Mesothelial cell of epicardium (in vitro differentiated cells): ENCODE measurements at regions not wholly inside any gene's neighbourhood (a gene's known extent, or its start where the extent isn't known, plus 50 kb on each side); places are given as distances from the start of the nearest gene placed in this dataset.

Experiments used
- DNase-seq, 2 experiments: peaks; one replicate each; pipeline ENCODE4 v3.0.0; 2021; ENCODE audit warnings: low spot score in 2 of 2; ENCODE audit not compliant: unreplicated experiment in 2 of 2
- H3K27ac Mint-ChIP-seq: 2 replicates; pipeline ENCODE4 v1.8.0; 2021; ENCODE audit warnings: mixed read lengths
- H3K27me3 Mint-ChIP-seq: 2 replicates; pipeline ENCODE4 v1.8.0; 2021; ENCODE audit warnings: low read depth, mixed read lengths
- H3K36me3 Mint-ChIP-seq: 2 replicates; pipeline ENCODE4 v1.8.0; 2021; ENCODE audit warnings: mixed read lengths
- H3K4me1 Mint-ChIP-seq: 2 replicates; pipeline ENCODE4 v1.8.0; 2021; ENCODE audit warnings: mixed read lengths
- H3K4me3 Mint-ChIP-seq: 2 replicates; pipeline ENCODE4 v1.8.0; 2021; ENCODE audit warnings: mild to moderate bottlenecking, moderate library complexity, mixed read lengths
- H3K9me3 Mint-ChIP-seq: 2 replicates; pipeline ENCODE4 v1.8.0; 2021; ENCODE audit warnings: mixed read lengths
- TF ChIP-seq, protein P1 (sequence below): fragments of 200-600 bp; sonication (generic); IDR thresholded peaks from one replicate; pipeline ENCODE4 v1.5.0; 2021; ENCODE audit warnings: antibody characterized with exemption; ENCODE audit not compliant: unreplicated experiment

DNA sequence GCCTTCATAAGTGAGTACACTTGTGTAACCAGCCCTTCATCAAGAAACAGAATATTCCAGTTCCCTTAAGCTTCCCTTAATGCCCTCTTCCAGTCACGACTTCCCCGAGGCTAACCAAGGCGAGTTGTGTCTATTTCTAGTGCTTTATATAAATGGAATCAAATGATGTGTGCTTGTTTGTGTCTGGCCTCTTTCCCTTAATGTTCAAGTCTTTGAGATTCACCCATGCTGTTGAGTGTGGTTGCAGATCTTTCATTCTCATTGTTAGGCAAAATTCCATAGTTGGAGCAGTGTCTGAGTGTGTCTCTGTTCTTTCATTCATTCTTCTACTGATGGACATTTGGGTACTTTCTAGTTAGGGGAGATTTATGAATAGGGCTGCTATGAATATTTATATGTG lies 135.0 kb downstream of the CEBPB start:
- Mint-ChIP-seq H3K4me3 (no peak overlapping the region), H3K4me1 (peaks cover 37% of the 10 kb centered on the region), H3K9me3 (peaks cover 4% of the 10 kb centered on the region), H3K27me3 (no peaks in the 10 kb centered on the region), H3K36me3 (no peaks in the 10 kb centered on the region), H3K27ac (no peak overlapping the region)
- TF ChIP-seq, protein P1, sequence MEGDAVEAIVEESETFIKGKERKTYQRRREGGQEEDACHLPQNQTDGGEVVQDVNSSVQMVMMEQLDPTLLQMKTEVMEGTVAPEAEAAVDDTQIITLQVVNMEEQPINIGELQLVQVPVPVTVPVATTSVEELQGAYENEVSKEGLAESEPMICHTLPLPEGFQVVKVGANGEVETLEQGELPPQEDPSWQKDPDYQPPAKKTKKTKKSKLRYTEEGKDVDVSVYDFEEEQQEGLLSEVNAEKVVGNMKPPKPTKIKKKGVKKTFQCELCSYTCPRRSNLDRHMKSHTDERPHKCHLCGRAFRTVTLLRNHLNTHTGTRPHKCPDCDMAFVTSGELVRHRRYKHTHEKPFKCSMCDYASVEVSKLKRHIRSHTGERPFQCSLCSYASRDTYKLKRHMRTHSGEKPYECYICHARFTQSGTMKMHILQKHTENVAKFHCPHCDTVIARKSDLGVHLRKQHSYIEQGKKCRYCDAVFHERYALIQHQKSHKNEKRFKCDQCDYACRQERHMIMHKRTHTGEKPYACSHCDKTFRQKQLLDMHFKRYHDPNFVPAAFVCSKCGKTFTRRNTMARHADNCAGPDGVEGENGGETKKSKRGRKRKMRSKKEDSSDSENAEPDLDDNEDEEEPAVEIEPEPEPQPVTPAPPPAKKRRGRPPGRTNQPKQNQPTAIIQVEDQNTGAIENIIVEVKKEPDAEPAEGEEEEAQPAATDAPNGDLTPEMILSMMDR: no peak
- no peak for DNase-seq

DNA sequence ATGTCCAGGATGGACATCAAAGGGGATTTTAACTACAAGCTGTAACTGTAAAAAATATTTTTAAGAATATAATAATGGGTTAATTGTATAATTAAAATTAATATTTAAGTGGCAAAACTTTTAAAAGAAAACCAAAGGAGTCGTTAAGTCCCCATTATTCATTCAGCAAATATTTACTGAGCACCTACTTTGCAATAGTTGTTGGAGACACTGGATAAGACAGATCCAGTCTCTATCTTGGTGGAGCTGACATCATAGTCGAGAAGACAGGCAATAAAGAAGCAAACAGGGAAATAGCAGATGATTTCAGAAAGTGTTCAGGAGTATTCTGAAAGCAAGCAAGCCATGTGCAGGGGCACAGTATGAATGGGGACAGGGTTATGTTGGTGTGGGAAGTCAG lies 137.0 kb downstream of the CEBPB start:
- no peak for DNase-seq
- Mint-ChIP-seq H3K9me3 (peaks cover 4% of the 10 kb centered on the region), H3K27me3 (no peaks in the 10 kb centered on the region), H3K36me3 (no peaks in the 10 kb centered on the region), H3K4me3 (no peak overlapping the region), H3K27ac (no peak overlapping the region), H3K4me1 (peaks cover 34% of the 10 kb centered on the region)
- TF ChIP-seq, protein P1: no peak

DNA sequence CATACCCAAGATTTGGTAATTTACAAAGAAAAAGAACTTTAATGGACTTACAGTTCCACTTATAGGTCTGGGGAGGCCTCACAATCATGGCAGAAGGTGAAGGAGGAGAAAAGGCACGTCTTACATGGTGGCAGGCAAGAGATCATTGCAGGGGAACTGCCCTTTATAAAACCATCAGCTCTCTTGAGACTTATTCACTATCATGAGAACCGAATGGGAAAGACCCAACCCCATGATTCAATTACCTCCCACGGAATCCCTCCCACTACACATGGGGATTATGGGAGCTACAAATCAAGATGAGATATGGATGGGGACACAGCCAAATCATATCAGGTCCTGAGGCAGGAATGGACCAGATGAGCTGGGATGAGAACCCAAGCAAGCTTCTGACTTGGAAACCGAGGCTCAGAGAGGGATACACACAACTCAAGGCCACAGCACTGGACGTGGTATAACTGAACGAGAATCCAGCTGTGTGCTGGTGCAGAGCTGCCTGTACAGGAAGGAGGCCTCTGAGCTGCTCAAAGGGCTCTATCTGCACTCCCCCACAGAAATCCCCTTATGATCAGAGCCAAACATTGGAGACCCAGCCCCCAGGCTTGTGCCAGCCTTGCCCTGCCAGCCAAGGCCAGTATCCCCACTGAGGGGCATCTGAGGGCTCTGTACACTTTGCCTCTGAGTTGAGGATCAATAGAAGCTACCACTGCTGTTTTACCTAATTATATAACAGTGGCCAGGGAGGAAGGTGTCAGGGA lies 137.8 kb downstream of the CEBPB start:
- peaks cover 38% of the 10 kb centered on the region for H3K4me1 Mint-ChIP-seq
- no peak overlapping the region for H3K4me3 Mint-ChIP-seq
- TF ChIP-seq, protein P1: no peak
- DNase-seq: no peak
- H3K9me3 Mint-ChIP-seq: peaks cover 4% of the 10 kb centered on the region
- H3K27me3 Mint-ChIP-seq: no peaks in the 10 kb centered on the region
- H3K27ac Mint-ChIP-seq: no peak overlapping the region
- no peaks in the 10 kb centered on the region for H3K36me3 Mint-ChIP-seq

DNA sequence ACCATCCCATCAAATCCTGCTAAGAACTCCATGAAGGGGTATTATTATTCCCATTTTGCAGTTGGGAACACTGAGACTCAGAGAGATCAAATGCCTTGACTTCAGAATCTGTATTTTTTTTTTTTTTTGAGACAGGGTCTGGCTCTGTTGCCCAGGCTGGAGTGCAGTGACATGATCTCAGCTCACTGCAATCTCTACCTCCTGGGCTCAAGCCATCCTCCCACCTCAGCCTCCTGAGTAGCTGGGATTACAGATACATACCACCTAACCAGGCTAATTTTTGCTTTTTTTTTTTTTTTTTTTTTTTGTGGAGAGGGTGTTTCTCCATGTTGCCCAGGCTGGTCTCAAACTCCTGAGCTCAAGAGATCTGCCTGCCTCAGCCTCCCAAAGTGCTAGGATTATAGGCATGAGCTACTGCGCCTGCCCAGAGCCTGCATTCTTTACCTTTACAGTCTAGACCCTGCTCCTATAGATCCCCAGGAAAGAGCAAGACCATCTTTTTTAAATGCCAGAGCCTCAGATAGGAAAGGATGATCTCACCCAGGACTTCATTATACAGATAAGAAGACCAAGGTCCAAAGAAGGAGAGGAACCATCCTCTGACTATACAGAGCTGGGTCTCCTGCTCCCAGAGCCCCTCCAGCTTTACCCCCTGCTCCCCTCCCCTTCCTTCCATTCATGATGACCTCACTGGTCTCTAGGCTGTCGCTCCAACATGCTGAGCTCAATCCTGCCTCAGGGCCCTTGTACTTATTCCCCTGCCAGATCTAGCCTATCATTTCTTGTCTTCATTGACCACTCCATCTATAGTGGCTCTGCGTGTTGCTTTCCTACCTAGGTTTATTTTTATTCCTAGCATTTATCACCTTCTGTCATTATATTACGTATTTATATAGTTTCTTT lies 138.6 kb downstream of the CEBPB start:
- Mint-ChIP-seq H3K4me1 (peaks cover 42% of the 10 kb centered on the region), H3K27me3 (no peaks in the 10 kb centered on the region), H3K27ac (no peak overlapping the region), H3K9me3 (peaks cover 4% of the 10 kb centered on the region), H3K36me3 (no peaks in the 10 kb centered on the region), H3K4me3 (no peak overlapping the region)
- TF ChIP-seq, protein P1: no peak
- DNase-seq: no peak

DNA sequence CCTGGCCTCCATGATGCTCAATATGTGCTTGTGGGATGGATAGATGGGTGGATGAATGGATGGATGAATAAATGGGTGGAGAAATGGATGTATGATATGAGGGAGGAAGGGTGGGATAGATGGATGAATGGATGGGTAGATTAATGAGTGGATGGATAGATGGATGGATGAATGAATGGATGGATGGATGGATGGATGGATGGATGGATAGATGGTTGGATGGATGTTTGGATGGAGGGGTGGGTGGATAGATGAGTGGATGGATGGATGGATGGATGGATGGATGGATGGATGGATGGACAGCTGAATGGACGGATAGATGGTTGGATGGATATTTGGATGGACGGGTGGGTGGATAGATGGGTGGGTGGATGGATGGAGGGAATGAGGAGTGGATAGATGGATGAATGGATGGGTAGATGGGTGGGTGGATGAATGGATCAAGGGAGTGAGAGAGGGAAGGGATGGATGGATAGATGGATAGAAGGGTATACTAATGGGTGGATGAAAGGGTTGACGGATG lies 139.4 kb downstream of the CEBPB start:
- no peak for DNase-seq
- Mint-ChIP-seq H3K27ac (no peak overlapping the region), H3K4me3 (no peak overlapping the region), H3K4me1 (peaks cover 43% of the 10 kb centered on the region), H3K9me3 (peaks cover under 1% of the 10 kb centered on the region), H3K27me3 (no peaks in the 10 kb centered on the region), H3K36me3 (no peaks in the 10 kb centered on the region)
- TF ChIP-seq, protein P1: no peak
